HT1080 (cell line): ENCODE measurements at regions not wholly inside any gene's neighbourhood (a gene's known extent, or its start where the extent isn't known, plus 50 kb on each side); places are given as distances from the start of the nearest gene placed in this dataset.

Experiments used
- DNase-seq: peaks from one replicate; pipeline ENCODE4 v3.0.0-alpha.2; 2015; ENCODE audit warnings: low read depth

DNA sequence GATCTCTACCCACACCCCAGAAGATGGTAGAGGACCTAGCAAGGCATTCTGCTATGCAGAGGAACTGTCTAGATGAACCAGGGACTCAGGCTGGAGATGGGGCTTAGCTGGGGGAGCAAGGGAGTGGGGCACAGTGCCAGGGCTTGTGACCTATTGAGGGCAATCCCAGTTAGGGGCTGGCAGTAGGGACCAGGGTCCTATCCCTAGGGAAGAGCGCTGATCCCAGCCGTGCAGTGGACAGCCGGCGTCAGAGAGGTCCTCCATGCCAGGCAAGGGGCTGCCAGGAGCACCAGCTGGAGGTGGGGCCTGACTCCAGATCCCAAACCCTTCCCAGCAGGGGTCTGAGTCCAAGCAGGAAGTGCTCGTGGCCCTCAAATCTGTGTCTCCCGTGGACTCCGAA, 52.7 kb upstream of the NEURL1B start:
- no peak for DNase-seq

GRCh38 chr5:172587061-172587405, 54.0 kb upstream of the NEURL1B start:
- DNase-seq, result no peak

GRCh38 chr5:172586125-172587060, 54.7 kb upstream of the NEURL1B start:
- no peak for DNase-seq

DNA sequence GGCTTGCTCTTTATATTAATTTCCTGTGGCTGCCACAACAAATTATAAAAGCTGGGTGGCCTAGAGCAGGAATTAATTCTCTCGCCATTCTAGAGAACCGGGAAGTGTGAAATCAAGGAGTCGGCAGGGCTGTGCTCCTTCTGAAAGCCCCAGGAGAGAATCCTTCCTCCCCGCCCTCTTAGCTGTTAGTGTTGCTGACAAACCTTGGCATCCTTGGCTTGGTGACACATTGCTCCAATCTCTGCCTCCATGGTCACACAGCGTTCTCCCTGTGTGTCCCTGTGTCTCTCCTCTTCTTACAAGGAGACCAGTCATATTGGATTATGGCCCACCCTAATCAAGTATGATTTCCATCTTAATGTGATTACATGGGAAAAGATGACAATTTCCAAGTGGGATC, 55.9 kb upstream of the NEURL1B start:
- no peak for DNase-seq

GRCh38 chr5:172584638-172585037, 56.4 kb upstream of the NEURL1B start:
- DNase-seq, result no peak

- no peak for DNase-seq
Observed at GRCh38 chr5:172583931-172584511, 57.0 kb upstream of the NEURL1B start.

DNA sequence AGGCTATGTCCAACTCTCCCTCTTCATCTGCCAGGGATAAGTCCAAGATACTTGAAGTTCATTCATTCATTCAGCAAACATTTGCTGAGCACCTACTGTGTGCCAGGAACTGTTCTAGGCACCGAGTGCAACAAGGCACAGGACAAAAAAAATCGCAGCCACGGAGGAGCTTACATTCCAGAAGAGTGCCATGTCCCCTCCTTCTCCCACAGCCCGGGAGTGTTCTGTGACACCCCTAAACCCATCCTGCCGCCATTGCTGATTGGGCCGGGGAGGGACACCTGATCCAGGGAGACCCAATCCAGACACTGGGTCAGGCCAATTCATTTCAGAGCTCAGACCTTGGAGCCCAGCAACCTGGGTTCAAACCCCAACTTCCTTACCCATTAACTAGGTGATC, 58.1 kb upstream of the NEURL1B start:
- DNase-seq, result no peak

DNA sequence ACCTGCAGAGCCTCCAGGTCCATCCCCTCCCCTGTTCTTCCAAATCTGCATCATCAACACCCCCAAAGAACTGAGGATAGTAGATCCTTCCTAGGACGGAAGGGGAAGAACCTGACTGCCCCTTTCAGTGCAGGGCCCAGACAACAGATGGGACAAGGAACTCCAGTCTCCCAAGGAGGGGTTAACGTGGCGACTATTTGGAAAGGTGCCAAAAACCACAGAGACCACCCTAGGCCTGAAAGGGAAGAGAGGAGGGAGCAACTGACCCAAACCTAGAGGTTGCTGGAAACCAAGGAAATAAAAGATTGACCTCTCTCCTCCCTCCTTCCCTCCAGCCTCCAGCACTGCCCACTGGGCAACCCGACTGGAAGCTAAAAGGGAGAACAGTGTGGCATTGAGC, 59.7 kb upstream of the NEURL1B start:
- no peak for DNase-seq

- no peak for DNase-seq
Observed at GRCh38 chr5:172579403-172579990, 61.6 kb upstream of the NEURL1B start.

DNA sequence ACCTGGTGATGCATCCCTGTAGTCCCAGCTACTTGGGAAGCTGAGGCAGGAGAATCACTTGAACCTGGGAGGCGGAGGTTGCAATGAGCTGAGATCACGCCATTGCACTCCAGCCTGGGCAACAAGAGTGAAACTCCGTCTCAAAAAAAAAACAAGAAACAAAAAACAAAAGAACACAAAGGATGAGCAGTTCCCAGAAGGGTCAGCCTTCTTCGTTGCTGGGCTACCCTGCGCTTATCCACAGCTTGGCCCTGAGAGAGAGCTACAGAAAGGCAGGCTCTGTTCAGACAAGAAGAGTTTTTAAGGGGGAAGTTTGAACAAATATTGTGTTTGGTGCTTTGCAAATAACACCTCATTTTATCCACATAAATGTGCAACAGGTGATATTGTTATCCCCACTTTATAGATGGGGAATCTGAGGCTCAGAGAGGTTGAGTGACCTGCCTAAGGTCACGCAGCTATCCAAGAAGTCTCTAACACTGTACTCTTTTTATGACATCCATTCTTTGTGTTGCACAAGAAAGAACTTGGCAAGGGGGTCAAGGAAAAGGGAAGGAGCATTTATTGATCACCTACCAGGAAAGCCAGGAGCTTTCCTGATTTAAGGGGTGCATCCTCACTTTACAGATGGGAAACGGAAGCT, 63.7 kb upstream of the NEURL1B start:
- no peak for DNase-seq

- no peak for DNase-seq
Observed at GRCh38 chr5:172575816-172576545, 65.1 kb upstream of the NEURL1B start.

DNA sequence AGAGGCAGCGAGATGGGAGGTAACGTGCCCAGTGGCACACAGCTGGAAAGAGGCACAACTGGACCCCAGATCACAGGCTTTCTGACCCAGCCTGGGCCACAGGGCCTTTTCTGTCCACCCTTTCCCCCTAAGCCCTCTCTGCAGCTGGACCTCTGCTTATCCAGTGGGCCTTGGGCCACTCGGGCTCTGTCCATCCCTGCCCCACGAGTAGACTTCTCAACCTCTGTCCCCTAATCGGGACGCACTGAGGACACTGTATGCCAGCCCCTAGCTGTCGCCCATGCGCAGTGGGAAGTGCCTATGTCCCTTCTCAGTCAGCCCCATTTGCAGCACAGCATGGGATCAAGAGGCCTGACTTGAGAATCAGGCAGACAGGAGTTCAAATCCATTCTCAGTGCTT, 65.6 kb upstream of the NEURL1B start:
- DNase-seq, result no peak

DNA sequence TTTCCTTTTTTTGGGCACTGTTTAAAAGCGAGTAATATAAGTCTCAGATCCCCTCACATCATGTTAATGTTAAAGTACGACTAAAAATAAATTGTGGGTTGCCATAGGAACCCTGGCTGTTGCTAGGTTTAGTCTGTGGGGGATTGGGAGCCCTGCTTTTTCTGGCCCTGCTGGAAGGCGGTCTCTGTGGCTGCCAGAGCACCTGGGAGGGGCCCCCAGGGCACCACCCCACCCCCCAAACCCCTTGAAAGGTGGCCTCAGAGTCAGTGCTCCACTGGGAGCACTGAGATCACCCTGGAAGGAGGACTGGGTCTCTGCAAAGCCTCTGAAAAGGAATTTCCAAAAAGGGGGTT, 66.2 kb upstream of the NEURL1B start:
- DNase-seq, result no peak

- DNase-seq, result no peak
Observed at GRCh38 chr5:172573986-172574870, 66.8 kb upstream of the NEURL1B start.

- no peak for DNase-seq
Observed at GRCh38 chr5:172573120-172573882, 67.8 kb upstream of the NEURL1B start.

DNA sequence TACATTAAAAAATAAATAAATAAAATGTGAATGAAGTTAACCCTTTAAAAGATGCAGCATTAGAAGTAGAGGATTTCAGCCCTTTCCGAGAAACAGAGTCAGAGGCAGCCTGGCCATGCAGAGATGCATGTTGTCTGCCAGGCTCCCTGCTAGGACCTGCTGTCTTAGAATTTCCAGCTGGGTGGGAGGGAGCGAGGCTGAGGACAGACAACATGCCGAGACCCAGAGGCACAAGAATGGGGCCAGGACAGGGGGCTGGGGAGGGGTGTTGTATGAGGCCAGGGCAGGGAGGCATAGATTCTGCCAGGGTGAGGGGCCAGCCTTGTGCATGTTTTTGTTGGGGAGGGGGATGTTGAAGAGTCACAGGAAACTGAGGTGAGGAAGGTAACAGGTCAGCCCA, 68.6 kb upstream of the NEURL1B start:
- DNase-seq, result no peak

DNA sequence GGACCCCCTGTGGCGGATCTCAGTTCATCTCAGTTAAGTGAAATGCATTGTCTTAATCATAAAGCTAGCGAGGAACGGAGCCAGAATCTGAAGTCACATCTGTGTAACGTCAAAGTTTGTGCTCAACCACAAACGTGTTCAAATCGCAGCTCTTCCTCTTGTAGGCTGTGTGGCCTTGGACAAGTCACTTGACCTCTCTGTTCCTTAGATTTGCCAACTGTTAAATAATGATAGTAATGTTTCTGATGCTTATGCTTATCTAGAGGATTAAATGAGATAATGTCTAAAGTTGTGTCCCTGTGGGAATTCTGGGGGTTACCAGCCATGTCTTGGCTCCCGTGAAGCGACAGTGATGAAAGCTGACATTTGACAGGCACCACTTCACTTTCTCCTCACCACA, 69.2 kb upstream of the NEURL1B start:
- no peak for DNase-seq

- no peak for DNase-seq
Observed at GRCh38 chr5:172571413-172571812, 69.7 kb upstream of the NEURL1B start.

DNA sequence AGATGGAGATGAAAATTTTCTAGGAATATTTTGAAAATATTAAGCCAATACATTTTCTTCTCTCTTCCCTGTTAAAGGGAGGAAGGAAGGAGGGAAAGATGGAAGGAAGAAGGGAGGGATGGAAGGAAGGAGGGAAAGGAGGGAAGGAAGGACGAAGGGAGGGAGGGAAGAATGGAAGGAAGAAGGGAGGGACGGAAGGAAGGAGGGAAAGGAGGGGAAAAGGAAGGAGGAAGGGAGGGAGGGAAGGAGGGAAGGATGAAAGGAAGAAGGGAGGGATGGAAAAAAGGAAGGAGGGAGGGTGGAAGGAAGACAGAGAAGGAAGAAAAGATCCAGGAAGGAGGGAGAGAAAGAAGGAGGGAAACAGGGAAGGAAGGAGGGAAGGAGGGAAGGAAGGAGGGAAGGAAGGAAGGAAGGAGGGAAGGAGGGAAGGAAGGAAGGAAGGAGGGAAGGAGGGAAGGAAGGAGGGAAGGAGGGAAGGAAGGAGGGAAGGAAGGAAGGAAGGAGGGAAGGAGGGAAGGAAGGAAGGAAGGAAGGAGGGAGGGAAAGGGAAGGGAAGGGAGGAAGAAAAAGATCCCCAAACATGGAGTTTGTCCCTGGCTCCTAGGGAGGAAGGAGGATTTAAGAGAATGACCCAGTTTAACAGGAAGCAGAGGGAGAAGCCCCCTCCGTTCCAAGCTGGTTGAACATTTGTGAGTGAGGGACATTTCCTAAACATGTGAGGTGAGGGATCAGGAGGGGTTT, 70.3 kb upstream of the NEURL1B start:
- no peak for DNase-seq
